GM23338 (cell line): ENCODE measurements at regions not wholly inside any gene's neighbourhood (a gene's known extent, or its start where the extent isn't known, plus 50 kb on each side); places are given as distances from the start of the nearest gene placed in this dataset.

ENCODE experiments used
- ATAC-seq: fragments of 200-7000 bp; cut with Tn5 transposase; 3 replicates; pipeline ENCODE4 v1.9.1; 2020
- DNase-seq: peaks from one replicate; pipeline ENCODE4 v3.0.0-alpha.2; 2015; ENCODE audit warnings: low spot score
- H2AFZ ChIP-seq: fragments of 200-600 bp; sonication (generic); 2 replicates; pipeline ENCODE4 v1.8.0; 2016; ENCODE audit warnings: antibody characterized with exemption, mild to moderate bottlenecking, moderate library complexity
- H3F3A ChIP-seq: fragments of 200-600 bp; sonication (generic); replicated peaks from 2 replicates; pipeline ENCODE4 v1.8.0; 2017; ENCODE audit warnings: antibody characterized with exemption, mixed run types, low read depth
- H3K27ac ChIP-seq: fragments of 200-600 bp; sonication (generic); 2 replicates; pipeline ENCODE4 v1.6.1; 2016; ENCODE audit warnings: low read depth
- H3K27me3 ChIP-seq: fragments of 200-600 bp; sonication (generic); 2 replicates; pipeline ENCODE4 v1.8.0; 2016; ENCODE audit warnings: mild to moderate bottlenecking, mixed run types, moderate library complexity; ENCODE audit not compliant: insufficient read depth
- H3K36me3 ChIP-seq: fragments of 200-600 bp; sonication (generic); 2 replicates; pipeline ENCODE4 v1.8.0; 2016; ENCODE audit warnings: mild to moderate bottlenecking; ENCODE audit not compliant: insufficient read depth
- H3K4me1 ChIP-seq: fragments of 200-600 bp; sonication (generic); 2 replicates; pipeline ENCODE4 v1.8.0; 2016; ENCODE audit warnings: mild to moderate bottlenecking, moderate library complexity; ENCODE audit not compliant: insufficient read depth
- H3K4me2 ChIP-seq: fragments of 200-600 bp; sonication (generic); 2 replicates; pipeline ENCODE4 v1.7.1; 2017; ENCODE audit warnings: mixed run types
- H3K4me3 ChIP-seq: fragments of 200-600 bp; sonication (generic); 2 replicates; pipeline ENCODE4 v1.6.1; 2016; ENCODE audit warnings: mixed run types
- H3K79me2 ChIP-seq: fragments of 200-600 bp; sonication (generic); replicated peaks from 2 replicates; pipeline ENCODE4 v1.8.0; 2017; ENCODE audit warnings: mild to moderate bottlenecking; ENCODE audit not compliant: insufficient read depth
- H3K9me2 ChIP-seq: fragments of 200-600 bp; sonication (generic); 2 replicates; pipeline ENCODE4 v1.8.0; 2017; ENCODE audit not compliant: insufficient read depth
- H4K20me1 ChIP-seq: fragments of 200-600 bp; sonication (generic); replicated peaks from 2 replicates; pipeline ENCODE4 v1.8.0; 2017; ENCODE audit warnings: mild to moderate bottlenecking; ENCODE audit not compliant: insufficient read depth
- H3K27ac Mint-ChIP-seq: 2 replicates; pipeline ENCODE4 v1.8.0; 2020; ENCODE audit warnings: inconsistent platforms, mild to moderate bottlenecking, moderate library complexity, mixed read lengths
- H3K27me3 Mint-ChIP-seq: 3 replicates; pipeline ENCODE4 v1.8.0; 2022; ENCODE audit warnings: low read depth, mild to moderate bottlenecking, moderate library complexity, mixed read lengths, inconsistent platforms; ENCODE audit not compliant: insufficient read depth, poor library complexity
- H3K36me3 Mint-ChIP-seq: 3 replicates; pipeline ENCODE4 v1.8.0; 2021; ENCODE audit warnings: low read depth, mild to moderate bottlenecking, inconsistent platforms, moderate library complexity, mixed read lengths
- H3K4me1 Mint-ChIP-seq: 3 replicates; pipeline ENCODE4 v1.8.0; 2020; ENCODE audit warnings: mild to moderate bottlenecking, inconsistent platforms, mixed read lengths
- H3K4me3 Mint-ChIP-seq: 3 replicates; pipeline ENCODE4 v1.8.0; 2021; ENCODE audit warnings: moderate library complexity, mild to moderate bottlenecking, inconsistent platforms, mixed read lengths
- H3K9me3 Mint-ChIP-seq: 3 replicates; pipeline ENCODE4 v1.8.0; 2020; ENCODE audit warnings: moderate library complexity, mild to moderate bottlenecking, inconsistent platforms, mixed read lengths
- CREB1 ChIP-seq: fragments of 250-450 bp; sonication (Bioruptor Pico); IDR thresholded peaks from 2 replicates; pipeline ENCODE4 v1.5.0; 2020; ENCODE audit warnings: low read depth, mild to moderate bottlenecking, moderate library complexity
- CTCF ChIP-seq, 2 experiments: fragments of 200-600 bp in 1 of 2; sonication (generic) in 1 of 2; conservative IDR thresholded peaks; 2 replicates each; pipeline versions ENCODE4 v1.5.1 to v1.6.1; 2016 to 2017; ENCODE audit warnings: antibody characterized with exemption in 2 of 2, low read depth in 2 of 2, mild to moderate bottlenecking in 2 of 2, moderate library complexity in 1 of 2
- ETS1 ChIP-seq: IDR thresholded peaks from 2 replicates; pipeline ENCODE4 v1.6.1; 2016; ENCODE audit warnings: antibody characterized with exemption
- EZH2 ChIP-seq: fragments of 200-600 bp; sonication (generic); IDR thresholded peaks from one replicate; pipeline ENCODE4 v1.8.0; 2017; ENCODE audit warnings: antibody characterized with exemption, mild to moderate bottlenecking, low read depth; ENCODE audit not compliant: unreplicated experiment
- EZH2phosphoT487 ChIP-seq: fragments of 200-600 bp; sonication (generic); IDR thresholded peaks from one replicate; pipeline ENCODE4 v1.8.1; 2018; ENCODE audit warnings: antibody characterized with exemption; ENCODE audit not compliant: unreplicated experiment
- JUNB ChIP-seq: IDR thresholded peaks from one replicate; pipeline ENCODE4 v1.6.1; 2016; ENCODE audit warnings: antibody characterized with exemption; ENCODE audit not compliant: unreplicated experiment
- NANOG ChIP-seq: IDR thresholded peaks from 2 replicates; pipeline ENCODE4 v1.6.1; 2016; ENCODE audit warnings: antibody characterized with exemption, borderline replicate concordance
- POLR2AphosphoS5 ChIP-seq: IDR thresholded peaks from 2 replicates; pipeline ENCODE4 v1.6.1; 2016; ENCODE audit warnings: antibody characterized with exemption, low read depth
- STAT1 ChIP-seq: IDR thresholded peaks from one replicate; pipeline ENCODE4 v1.6.1; 2016; ENCODE audit warnings: antibody characterized with exemption; ENCODE audit not compliant: unreplicated experiment
- ZNF114 ChIP-seq: fragments of 250-450 bp; sonication (Bioruptor Pico); IDR thresholded peaks from 2 replicates; pipeline ENCODE4 v1.5.0; 2020; ENCODE audit warnings: mild to moderate bottlenecking, moderate library complexity
- ZNF331 ChIP-seq: fragments of 250-450 bp; sonication (Bioruptor Pico); IDR thresholded peaks from 2 replicates; pipeline ENCODE4 v1.5.0; 2020; ENCODE audit warnings: low read depth, mild to moderate bottlenecking, moderate library complexity
- ZNF462 ChIP-seq: fragments of 250-450 bp; sonication (Bioruptor Pico); IDR thresholded peaks from 2 replicates; pipeline ENCODE4 v1.5.0; 2020; ENCODE audit warnings: mild to moderate bottlenecking, moderate library complexity
- TF ChIP-seq, protein P1 (sequence below): IDR thresholded peaks from one replicate; pipeline ENCODE4 v1.6.1; 2018; ENCODE audit warnings: antibody characterized with exemption; ENCODE audit not compliant: unreplicated experiment

DNA sequence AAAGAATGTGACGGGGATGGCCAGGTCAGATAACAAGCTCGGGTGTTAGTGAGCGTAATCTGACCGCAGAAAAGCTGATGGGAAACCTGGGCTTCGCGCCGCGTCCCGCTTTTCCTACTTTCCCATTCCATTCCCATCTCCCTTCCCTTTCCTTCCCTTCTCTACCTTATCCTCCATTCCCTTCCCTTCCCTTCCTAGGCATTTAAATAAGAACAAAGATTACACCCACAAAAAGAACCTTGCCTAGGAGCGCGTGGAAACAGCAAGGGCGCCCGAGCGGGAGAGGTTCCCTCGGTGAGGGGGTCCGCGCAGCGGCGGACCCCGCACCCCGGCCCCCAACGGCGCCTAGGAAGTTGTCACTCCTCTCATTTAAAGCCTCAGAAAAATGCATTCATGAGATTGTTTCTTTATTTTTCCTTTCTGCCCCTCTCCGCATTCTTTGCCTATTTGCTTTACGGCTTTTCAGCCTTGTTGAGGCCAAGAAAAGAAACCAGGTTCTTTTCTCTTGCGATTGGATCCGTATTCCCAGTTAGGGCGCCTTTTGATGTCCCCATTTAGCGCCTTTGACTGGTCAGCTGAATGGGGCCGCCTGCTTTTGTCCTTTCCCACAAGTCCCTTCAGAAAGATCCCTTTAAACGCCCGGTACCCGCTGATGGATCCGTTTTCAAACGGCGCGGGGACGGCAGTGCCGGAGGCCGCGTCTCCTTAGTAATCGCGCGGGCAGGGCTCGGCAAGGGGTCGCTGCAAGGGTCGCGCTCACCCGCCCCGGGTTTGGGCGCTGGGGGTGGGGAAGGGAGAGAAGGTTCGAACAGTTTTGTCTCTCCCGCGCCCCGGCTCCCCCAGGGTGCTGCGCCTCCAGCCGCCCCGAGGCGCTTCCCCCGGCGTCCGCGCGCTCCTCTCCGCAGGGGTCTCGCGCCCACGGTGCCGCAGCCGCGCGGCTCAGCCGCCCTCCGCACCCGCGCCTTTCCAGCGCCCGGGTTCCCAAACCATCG is 54.1 kb upstream of the TMEM33 start:
- H3K4me2 ChIP-seq = peak overlapping the region; percentile 78
- Mint-ChIP-seq H3K27me3 (peaks cover 83% of the 10 kb centered on the region), H3K4me3 (peak overlapping the region; percentile 63), H3K4me1 (peaks cover 42% of the 10 kb centered on the region), H3K36me3 (no peaks in the 10 kb centered on the region), H3K27ac (no peak overlapping the region), H3K9me3 (no peaks in the 10 kb centered on the region; the same call in 2 of the 3 replicates)
- TF ChIP-seq EZH2 = peak; percentile 97
- no peak for TF ChIP-seq CTCF (conservative IDR thresholded peaks at IDR 0.05; ENCODE audit: low read depth in 2 of 2)
- no peak for TF ChIP-seq NANOG
- TF ChIP-seq EZH2phosphoT487 = peak; percentile 86
- TF ChIP-seq JUNB = no peak
- TF ChIP-seq ETS1 = no peak
- no peak for TF ChIP-seq ZNF331
- no peak for TF ChIP-seq POLR2AphosphoS5
- TF ChIP-seq ZNF114 = no peak
- TF ChIP-seq CREB1 (CRISPR knock-in tag) = no peak
- TF ChIP-seq, protein P1, sequence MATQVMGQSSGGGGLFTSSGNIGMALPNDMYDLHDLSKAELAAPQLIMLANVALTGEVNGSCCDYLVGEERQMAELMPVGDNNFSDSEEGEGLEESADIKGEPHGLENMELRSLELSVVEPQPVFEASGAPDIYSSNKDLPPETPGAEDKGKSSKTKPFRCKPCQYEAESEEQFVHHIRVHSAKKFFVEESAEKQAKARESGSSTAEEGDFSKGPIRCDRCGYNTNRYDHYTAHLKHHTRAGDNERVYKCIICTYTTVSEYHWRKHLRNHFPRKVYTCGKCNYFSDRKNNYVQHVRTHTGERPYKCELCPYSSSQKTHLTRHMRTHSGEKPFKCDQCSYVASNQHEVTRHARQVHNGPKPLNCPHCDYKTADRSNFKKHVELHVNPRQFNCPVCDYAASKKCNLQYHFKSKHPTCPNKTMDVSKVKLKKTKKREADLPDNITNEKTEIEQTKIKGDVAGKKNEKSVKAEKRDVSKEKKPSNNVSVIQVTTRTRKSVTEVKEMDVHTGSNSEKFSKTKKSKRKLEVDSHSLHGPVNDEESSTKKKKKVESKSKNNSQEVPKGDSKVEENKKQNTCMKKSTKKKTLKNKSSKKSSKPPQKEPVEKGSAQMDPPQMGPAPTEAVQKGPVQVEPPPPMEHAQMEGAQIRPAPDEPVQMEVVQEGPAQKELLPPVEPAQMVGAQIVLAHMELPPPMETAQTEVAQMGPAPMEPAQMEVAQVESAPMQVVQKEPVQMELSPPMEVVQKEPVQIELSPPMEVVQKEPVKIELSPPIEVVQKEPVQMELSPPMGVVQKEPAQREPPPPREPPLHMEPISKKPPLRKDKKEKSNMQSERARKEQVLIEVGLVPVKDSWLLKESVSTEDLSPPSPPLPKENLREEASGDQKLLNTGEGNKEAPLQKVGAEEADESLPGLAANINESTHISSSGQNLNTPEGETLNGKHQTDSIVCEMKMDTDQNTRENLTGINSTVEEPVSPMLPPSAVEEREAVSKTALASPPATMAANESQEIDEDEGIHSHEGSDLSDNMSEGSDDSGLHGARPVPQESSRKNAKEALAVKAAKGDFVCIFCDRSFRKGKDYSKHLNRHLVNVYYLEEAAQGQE = no peak
- TF ChIP-seq STAT1 = no peak
- no peak for TF ChIP-seq ZNF462
- peaks cover 100% of the 10 kb centered on the region for H3K27me3 ChIP-seq
- H3F3A ChIP-seq = peaks cover 7% of the 10 kb centered on the region
- ATAC-seq (peak; percentile 4), DNase-seq (peak; percentile 73)
- peaks cover 42% of the 10 kb centered on the region for H3K4me1 ChIP-seq
- H3K27ac ChIP-seq = no peak overlapping the region
- H3K79me2 ChIP-seq = no peaks in the 10 kb centered on the region
- H3K36me3 ChIP-seq = no peaks in the 10 kb centered on the region
- peak overlapping the region; percentile 56 for H3K4me3 ChIP-seq
- peaks cover 16% of the 10 kb centered on the region for H4K20me1 ChIP-seq
- no peaks in the 10 kb centered on the region for H3K9me2 ChIP-seq
- H2AFZ ChIP-seq = peak overlapping the region; percentile 70
